HUDEP-2 (cell line): ENCODE measurements at regions not wholly inside any gene's neighbourhood (a gene's known extent, or its start where the extent isn't known, plus 50 kb on each side); places are given as distances from the start of the nearest gene placed in this dataset.

Experiments
- DNase-seq, 76 experiments: peaks; one replicate each; lab custom pipeline; 2025; ENCODE audit not compliant: unreplicated experiment in 76 of 76; lab: John Stamatoyannopoulos, UW

- no peak for DNase-seq
Observed at GRCh38 chr3:107307205-107307604, 70.0 kb upstream of the CCDC54 start.

- DNase-seq: no peak
Observed at GRCh38 chr3:107308716-107309115, 68.5 kb upstream of the CCDC54 start.

GRCh38 chr3:107309312-107309711 lies 67.9 kb upstream of the CCDC54 start:
- DNase-seq: no peak

GRCh38 chr3:107313711-107314110 lies 63.5 kb upstream of the CCDC54 start:
- no peak for DNase-seq

GRCh38 chr3:107315141-107315540 lies 62.1 kb upstream of the CCDC54 start:
- DNase-seq: no peak

- no peak for DNase-seq
Observed at GRCh38 chr3:107323723-107324122, 53.5 kb upstream of the CCDC54 start.

- no peak for DNase-seq
Observed at GRCh38 chr3:107325446-107325845, 51.8 kb upstream of the CCDC54 start.
